Spleen (tissue), 11 donors: ENCODE measurements at regions not wholly inside any gene's neighbourhood (a gene's known extent, or its start where the extent isn't known, plus 50 kb on each side); places are given as distances from the start of the nearest gene placed in this dataset.

Experiments
- DNase-seq: peaks from one replicate; pipeline ENCODE4 v3.0.0-alpha.2; 2020
- H3K27ac ChIP-seq, 8 donors: fragments of 200-600 bp; sonication (generic) in 7 of 8; 1 replicate in 4 of 8; 2 replicates in 4 of 8; pipeline versions ENCODE4 v1.5.0 to v1.8.0; 2016 to 2021; ENCODE audit warnings: inconsistent platforms in 4 of 8, mild to moderate bottlenecking in 4 of 8, moderate library complexity in 1 of 8
- H3K27me3 ChIP-seq, 7 donors: fragments of 200-600 bp; sonication (generic) in 6 of 7; replicated peaks in 1 of 7; 1 replicate in 4 of 7; 2 replicates in 3 of 7; pipeline versions ENCODE4 v1.5.0 to v1.8.0; 2016 to 2021; ENCODE audit warnings: inconsistent platforms in 3 of 7, mild to moderate bottlenecking in 1 of 7
- H3K36me3 ChIP-seq, 6 donors: fragments of 200-600 bp; sonication (generic) in 5 of 6; 1 replicate in 4 of 6; 2 replicates in 2 of 6; pipeline versions ENCODE4 v1.5.0 to v1.8.0; 2016 to 2021; ENCODE audit warnings: inconsistent platforms in 2 of 6
- H3K4me1 ChIP-seq, 6 donors: fragments of 200-600 bp; sonication (generic) in 5 of 6; 1 replicate in 3 of 6; 2 replicates in 3 of 6; pipeline versions ENCODE4 v1.5.0 to v1.8.0; 2016 to 2021; ENCODE audit warnings: inconsistent platforms in 3 of 6
- H3K4me3 ChIP-seq, 8 donors: fragments of 200-600 bp; sonication (generic) in 7 of 8; 1 replicate in 4 of 8; 2 replicates in 4 of 8; pipeline versions ENCODE4 v1.5.0 to v1.8.0; 2016 to 2021; ENCODE audit warnings: inconsistent platforms in 4 of 8, mild to moderate bottlenecking in 4 of 8, moderate library complexity in 2 of 8
- H3K9me3 ChIP-seq, 8 donors: fragments of 200-600 bp; sonication (generic) in 7 of 8; 1 replicate in 4 of 8; 2 replicates in 4 of 8; pipeline versions ENCODE4 v1.5.0 to v1.8.0; 2016 to 2021; ENCODE audit warnings: inconsistent platforms in 4 of 8
- CTCF ChIP-seq, 11 experiments: fragments of 200-600 bp in 7 of 11; fragments of 450-650 bp in 4 of 11; sonication (generic) in 4 of 11; IDR thresholded peaks in 8 of 11; conservative IDR thresholded peaks in 3 of 11; 1 replicate in 7 of 11; 2 replicates in 4 of 11; pipeline versions ENCODE4 v1.4.0 to v1.8.0; 2016 to 2021; ENCODE audit warnings: antibody characterized with exemption in 11 of 11, inconsistent platforms in 4 of 11, mild to moderate bottlenecking in 1 of 11
- POLR2A ChIP-seq, 3 donors: fragments of 450-650 bp; IDR thresholded peaks; one replicate each; pipeline ENCODE4 v1.5.1; 2017; ENCODE audit warnings: antibody characterized with exemption in 3 of 3, mild to moderate bottlenecking in 1 of 3
- POLR2AphosphoS5 ChIP-seq, 3 donors: sonication (generic); formaldehyde crosslinking; IDR thresholded peaks; one replicate each; pipeline ENCODE4 v1.5.1; 2017; ENCODE audit warnings: antibody characterized with exemption in 3 of 3
- WGBS, 5 donors: extraction: QIAGEN DNeasy Blood & Tissue Kit in 3 of 5; methylation state at CpG; one replicate each; pipeline versions ENCODE4 v1.1.5 to v1.1.7; 2013 to 2018; 5-methylcytosine and 5-hydroxymethylcytosine counted together
- intact Hi-C: fragments of 100-400 bp; cut with DNase I; formaldehyde crosslinking; loops from one replicate; pipeline ENCODE4 v1.15.0; 2023; ENCODE audit warnings: low total_unique reads
- donor health status: healthy with polysubstance abuse.
- donor health status: DM: no; HTN: no; CAD: no; lungs with moderate emphysema.
- donor health status: DM: no; HTN: no; CAD: no.
- donor health status: Bipolar disorder and iron deficiency.
- donor health status: healthy.
- donor health status: DM: no; HTN: no; CAD: no.
- donor health status: DM: yes; HTN: yes; CAD: no.

GRCh38 chr6:18550119-18550518 is 163.0 kb downstream of the RNF144B start:
- Histone ChIP-seq H3K9me3 (peaks cover 0 to 18% (median 13%) of the 10 kb centered on the region in 8 donors), H3K4me3 (no peak overlapping the region), H3K27me3 (peaks cover 0 to 5% (median 0%) of the 10 kb centered on the region in 7 donors), H3K4me1 (no peaks in the 10 kb centered on the region), H3K36me3 (no peaks in the 10 kb centered on the region), H3K27ac (no peak overlapping the region)
- TF ChIP-seq CTCF (IDR thresholded peaks at IDR 0.05 in 8 of 11, conservative IDR thresholded peaks at IDR 0.05 in 3 of 11) = no peak
- TF ChIP-seq POLR2A (IDR thresholded peaks at IDR 0.05) = no peak
- no peak for TF ChIP-seq POLR2AphosphoS5 (IDR thresholded peaks at IDR 0.05)
- no peak for DNase-seq
- intact Hi-C loops = no loop called here
- WGBS, 5 donors = 84 to 92% (median 90%) methylated on average over 3 of the region's 3 CpGs

- intact Hi-C loops = no loop called here
Observed at GRCh38 chr6:18551228-18551627, 164.1 kb downstream of the RNF144B start.

GRCh38 chr6:18555750-18556149 is 168.6 kb downstream of the RNF144B start:
- intact Hi-C loops = no loop called here
- no peak overlapping the region for H3K4me3 ChIP-seq
- 63 to 76% (median 69%) methylated on average over 2 of the region's 2 CpGs for WGBS, 5 donors

More at GRCh38 chr6:18551228-18551627, 164.1 kb downstream of the RNF144B start:
- Histone ChIP-seq H3K9me3 (peaks cover 0 to 8% (median 6%) of the 10 kb centered on the region in 8 donors), H3K4me3 (no peak overlapping the region), H3K27ac (no peak overlapping the region), H3K4me1 (no peaks in the 10 kb centered on the region), H3K27me3 (peaks cover 0 to 5% (median 0%) of the 10 kb centered on the region in 7 donors), H3K36me3 (no peaks in the 10 kb centered on the region)
- WGBS, 5 donors = 65 to 84% (median 71%) methylated on average over 2 of the region's 2 CpGs
- no peak for DNase-seq
- TF ChIP-seq POLR2AphosphoS5 (IDR thresholded peaks at IDR 0.05) = no peak
- TF ChIP-seq CTCF (IDR thresholded peaks at IDR 0.05 in 8 of 11, conservative IDR thresholded peaks at IDR 0.05 in 3 of 11) = no peak
- no peak for TF ChIP-seq POLR2A (IDR thresholded peaks at IDR 0.05)

More at GRCh38 chr6:18555750-18556149, 168.6 kb downstream of the RNF144B start:
- Histone ChIP-seq H3K9me3 (no peaks in the 10 kb centered on the region), H3K27ac (no peak overlapping the region), H3K4me1 (no peaks in the 10 kb centered on the region), H3K36me3 (no peaks in the 10 kb centered on the region), H3K27me3 (peaks cover 0 to 15% (median 0%) of the 10 kb centered on the region in 7 donors)
- no peak for DNase-seq
- TF ChIP-seq CTCF (IDR thresholded peaks at IDR 0.05 in 8 of 11, conservative IDR thresholded peaks at IDR 0.05 in 3 of 11) (no peak), POLR2AphosphoS5 (IDR thresholded peaks at IDR 0.05) (no peak), POLR2A (IDR thresholded peaks at IDR 0.05) (no peak)
